ENCODE measurements at regions not wholly inside any gene's neighbourhood (a gene's known extent, or its start where the extent isn't known, plus 50 kb on each side); places are given as distances from the start of the nearest gene placed in this dataset.

- TF ChIP-seq POLR2A (IDR thresholded peaks at IDR 0.05), result no peak
- no peak for TF ChIP-seq CTCF (IDR thresholded peaks at IDR 0.05)
Measured at GRCh38 chr15:37362414-37362813, 262.1 kb upstream of the MEIS2 start.

All from testis (tissue), 2 donors.